ENCODE measurements at regions not wholly inside any gene's neighbourhood (a gene's known extent, or its start where the extent isn't known, plus 50 kb on each side); places are given as distances from the start of the nearest gene placed in this dataset.

GRCh38 chr5:168109441-168109840 lies 182.0 kb upstream of the WWC1 start:
- H3K36me3 ChIP-seq (ENCODE audit: control insufficient read depth in 2 of 2, extremely low read depth in 1 of 2, insufficient read depth in 2 of 2, low read length in 2 of 2), result peaks cover 19 to 28% of the 10 kb centered on the region in 2 experiments
- H3K79me2 ChIP-seq (ENCODE audit: control insufficient read depth, insufficient read depth, low read length), result no peaks in the 10 kb centered on the region
- TF ChIP-seq EZH2 (IDR thresholded peaks at IDR 0.05; ENCODE audit: low read length), result no peak
- TF ChIP-seq, protein P1, sequence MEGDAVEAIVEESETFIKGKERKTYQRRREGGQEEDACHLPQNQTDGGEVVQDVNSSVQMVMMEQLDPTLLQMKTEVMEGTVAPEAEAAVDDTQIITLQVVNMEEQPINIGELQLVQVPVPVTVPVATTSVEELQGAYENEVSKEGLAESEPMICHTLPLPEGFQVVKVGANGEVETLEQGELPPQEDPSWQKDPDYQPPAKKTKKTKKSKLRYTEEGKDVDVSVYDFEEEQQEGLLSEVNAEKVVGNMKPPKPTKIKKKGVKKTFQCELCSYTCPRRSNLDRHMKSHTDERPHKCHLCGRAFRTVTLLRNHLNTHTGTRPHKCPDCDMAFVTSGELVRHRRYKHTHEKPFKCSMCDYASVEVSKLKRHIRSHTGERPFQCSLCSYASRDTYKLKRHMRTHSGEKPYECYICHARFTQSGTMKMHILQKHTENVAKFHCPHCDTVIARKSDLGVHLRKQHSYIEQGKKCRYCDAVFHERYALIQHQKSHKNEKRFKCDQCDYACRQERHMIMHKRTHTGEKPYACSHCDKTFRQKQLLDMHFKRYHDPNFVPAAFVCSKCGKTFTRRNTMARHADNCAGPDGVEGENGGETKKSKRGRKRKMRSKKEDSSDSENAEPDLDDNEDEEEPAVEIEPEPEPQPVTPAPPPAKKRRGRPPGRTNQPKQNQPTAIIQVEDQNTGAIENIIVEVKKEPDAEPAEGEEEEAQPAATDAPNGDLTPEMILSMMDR (optimal IDR thresholded peaks at IDR 0.05 in 1 of 3, IDR thresholded peaks at IDR 0.05 in 1 of 3, conservative IDR thresholded peaks at IDR 0.05 in 1 of 3; ENCODE audit: extremely low read depth in 1 of 3, insufficient read depth in 2 of 3, low read length in 3 of 3), result no peak
- H3K27me3 ChIP-seq (ENCODE audit: control insufficient read depth, extremely low read depth, insufficient read depth, low read length), result no peaks in the 10 kb centered on the region
- H3K9me3 ChIP-seq (ENCODE audit: control insufficient read depth, low read depth, low read length), result no peaks in the 10 kb centered on the region
- no peaks in the 10 kb centered on the region for H3K9me1 ChIP-seq (ENCODE audit: control insufficient read depth, extremely low read depth, insufficient read depth, low read length)
- H3K4me1 ChIP-seq (ENCODE audit: control insufficient read depth, extremely low read depth, insufficient read depth, low read length), result no peaks in the 10 kb centered on the region
- FAIRE-seq (no peak), DNase-seq (ENCODE audit: low read depth, low spot score) (no peak)
- H3K4me3 ChIP-seq (ENCODE audit: control insufficient read depth in 2 of 3, extremely low read depth in 1 of 3, insufficient read depth in 2 of 3, low read depth in 1 of 3, low read length in 3 of 3), result no peak overlapping the region
- no peaks in the 10 kb centered on the region for H4K20me1 ChIP-seq (ENCODE audit: control insufficient read depth, extremely low read depth, insufficient read depth, low read length)
- no peak overlapping the region for H3K27ac ChIP-seq (ENCODE audit: control insufficient read depth, insufficient read depth, low read length)
- no peak overlapping the region for H2AFZ ChIP-seq (ENCODE audit: control insufficient read depth, low read length)
- H3K9ac ChIP-seq (ENCODE audit: control insufficient read depth, extremely low read depth, insufficient read depth, low read length), result no peak overlapping the region
- H3K4me2 ChIP-seq (ENCODE audit: control insufficient read depth, extremely low read depth, insufficient read depth, low read depth, low read length), result no peak overlapping the region
- dilution Hi-C loops (cut with MboI; ENCODE audit: extremely low pct_ligation_motif_present, low sequenced_read_pairs), result no loop called here

GRCh38 chr5:168110384-168110783 lies 181.1 kb upstream of the WWC1 start:
- dilution Hi-C loops (cut with MboI; ENCODE audit: extremely low pct_ligation_motif_present, low sequenced_read_pairs), result no loop called here

More at GRCh38 chr5:168110384-168110783, 181.1 kb upstream of the WWC1 start:
- Histone ChIP-seq H4K20me1 (ENCODE audit: control insufficient read depth, extremely low read depth, insufficient read depth, low read length) (no peaks in the 10 kb centered on the region), H3K4me2 (ENCODE audit: control insufficient read depth, extremely low read depth, insufficient read depth, low read depth, low read length) (no peak overlapping the region), H3K9me3 (ENCODE audit: control insufficient read depth, low read depth, low read length) (no peaks in the 10 kb centered on the region), H3K79me2 (ENCODE audit: control insufficient read depth, insufficient read depth, low read length) (no peaks in the 10 kb centered on the region), H3K27ac (ENCODE audit: control insufficient read depth, insufficient read depth, low read length) (no peak overlapping the region), H3K36me3 (ENCODE audit: control insufficient read depth in 2 of 2, extremely low read depth in 1 of 2, insufficient read depth in 2 of 2, low read length in 2 of 2) (peaks cover 19 to 25% of the 10 kb centered on the region in 2 experiments), H3K4me1 (ENCODE audit: control insufficient read depth, extremely low read depth, insufficient read depth, low read length) (no peaks in the 10 kb centered on the region), H3K4me3 (ENCODE audit: control insufficient read depth in 2 of 3, extremely low read depth in 1 of 3, insufficient read depth in 2 of 3, low read depth in 1 of 3, low read length in 3 of 3) (no peak overlapping the region), H2AFZ (ENCODE audit: control insufficient read depth, low read length) (no peak overlapping the region), H3K27me3 (ENCODE audit: control insufficient read depth, extremely low read depth, insufficient read depth, low read length) (no peaks in the 10 kb centered on the region), H3K9me1 (ENCODE audit: control insufficient read depth, extremely low read depth, insufficient read depth, low read length) (no peaks in the 10 kb centered on the region), H3K9ac (ENCODE audit: control insufficient read depth, extremely low read depth, insufficient read depth, low read length) (no peak overlapping the region)
- TF ChIP-seq, protein P1 (optimal IDR thresholded peaks at IDR 0.05 in 1 of 3, IDR thresholded peaks at IDR 0.05 in 1 of 3, conservative IDR thresholded peaks at IDR 0.05 in 1 of 3; ENCODE audit: extremely low read depth in 1 of 3, insufficient read depth in 2 of 3, low read length in 3 of 3), result no peak
- no peak for TF ChIP-seq EZH2 (IDR thresholded peaks at IDR 0.05; ENCODE audit: low read length)
- FAIRE-seq, result no peak
- no peak for DNase-seq (ENCODE audit: low read depth, low spot score)

Measured in keratinocyte (primary cell).